Astrocyte of the spinal cord (primary cell): ENCODE measurements at regions not wholly inside any gene's neighbourhood (a gene's known extent, or its start where the extent isn't known, plus 50 kb on each side); places are given as distances from the start of the nearest gene placed in this dataset.

Experiments
- DNase-seq: peaks from one replicate; pipeline ENCODE4 v3.0.0; 2011; ENCODE audit warnings: low read depth, low spot score
- H3K4me3 ChIP-seq: 2 replicates; pipeline ENCODE4 v1.5.1; 2011; ENCODE audit warnings: low read depth, mild to moderate bottlenecking, low read length, moderate library complexity
- CTCF ChIP-seq: IDR thresholded peaks from 2 replicates; pipeline ENCODE4 v1.5.1; 2012; ENCODE audit warnings: low read depth, mild to moderate bottlenecking, low read length, inconsistent platforms
- in situ Hi-C: cut with HindIII; loops from 2 replicates; pipeline ENCODE4 v1.10.0; 2017; ENCODE audit warnings: low sequenced_read_pairs

- no peak overlapping the region for H3K4me3 ChIP-seq
- in situ Hi-C loops, result no loop called here
- DNase-seq, result peak; percentile 6
- no peak for TF ChIP-seq CTCF
These were observed 58.5 kb upstream of the SLITRK1 start for GRCh38 chr13:83940742-83941141.

- H3K4me3 ChIP-seq, result no peak overlapping the region
- DNase-seq, result no peak
- no peak for TF ChIP-seq CTCF
- in situ Hi-C loops, result no loop called here
These were observed 55.3 kb upstream of the SLITRK1 start for GRCh38 chr13:83937579-83937978.

- H3K4me3 ChIP-seq, result no peak overlapping the region
- no peak for TF ChIP-seq CTCF
- in situ Hi-C loops, result no loop called here
- no peak for DNase-seq
These were observed 53.3 kb upstream of the SLITRK1 start for GRCh38 chr13:83935566-83935965.
